Caco-2 (cell line): ENCODE measurements at regions not wholly inside any gene's neighbourhood (a gene's known extent, or its start where the extent isn't known, plus 50 kb on each side); places are given as distances from the start of the nearest gene placed in this dataset.

Experiments
- BruUV-seq: library from RNA; stranded (reverse); fragments of 400-500 nt; replicated peaks from 2 replicates; lab custom pipeline; 2021; lab: Mats Ljungman, UMichigan
- CTCF ChIA-PET: fragments of 300-600 bp; sonication (Branson Sonifier 250); formaldehyde crosslinking; loops from one replicate; lab custom pipeline; 2022; ENCODE audit warnings: antibody characterized with exemption; lab: Charles Lee
- POLR2A ChIA-PET: fragments of 300-600 bp; sonication (Branson Sonifier 250); formaldehyde crosslinking; loops from one replicate; lab custom pipeline; 2022; ENCODE audit warnings: antibody characterized with exemption; lab: Charles Lee
- DNase-seq, 2 experiments: peaks; one replicate each; pipeline versions ENCODE4 v3.0.0 to v3.0.0-alpha.2; 2020 to 2022
- H3K27me3 ChIP-seq: replicated peaks from 2 replicates; pipeline ENCODE4 v1.6.0; 2011; ENCODE audit warnings: low read length; ENCODE audit not compliant: control insufficient read depth, insufficient read depth
- H3K36me3 ChIP-seq: 2 replicates; pipeline ENCODE4 v1.5.1; 2011; ENCODE audit warnings: low read length; ENCODE audit not compliant: control insufficient read depth, insufficient read depth
- H3K4me1 ChIP-seq: fragments of 250-450 bp; sonication (Bioruptor Pico); 2 replicates; pipeline ENCODE4 v1.5.1; 2020; ENCODE audit warnings: mild to moderate bottlenecking
- H3K4me3 ChIP-seq: 2 replicates; pipeline ENCODE4 v1.5.1; 2011; ENCODE audit warnings: low read depth, mild to moderate bottlenecking, control low read depth, low read length
- H3K9me3 ChIP-seq: fragments of 250-450 bp; sonication (Bioruptor Pico); 2 replicates; pipeline ENCODE4 v1.5.1; 2020; ENCODE audit warnings: mild to moderate bottlenecking, moderate library complexity
- H3K27ac Mint-ChIP-seq: one replicate; pipeline ENCODE4 v1.8.0; 2022; ENCODE audit warnings: mixed read lengths; ENCODE audit not compliant: unreplicated experiment
- H3K27me3 Mint-ChIP-seq: one replicate; pipeline ENCODE4 v1.8.0; 2022; ENCODE audit warnings: mixed read lengths; ENCODE audit not compliant: insufficient read depth, unreplicated experiment
- H3K36me3 Mint-ChIP-seq: one replicate; pipeline ENCODE4 v1.8.0; 2022; ENCODE audit warnings: mild to moderate bottlenecking, mixed read lengths; ENCODE audit not compliant: insufficient read depth, unreplicated experiment
- H3K4me1 Mint-ChIP-seq: one replicate; pipeline ENCODE4 v1.8.0; 2022; ENCODE audit warnings: low read depth, mixed read lengths; ENCODE audit not compliant: unreplicated experiment
- H3K4me3 Mint-ChIP-seq: one replicate; pipeline ENCODE4 v1.8.0; 2022; ENCODE audit warnings: mild to moderate bottlenecking, moderate library complexity, mixed read lengths; ENCODE audit not compliant: unreplicated experiment
- H3K9me3 Mint-ChIP-seq: one replicate; pipeline ENCODE4 v1.8.0; 2022; ENCODE audit warnings: mixed read lengths; ENCODE audit not compliant: unreplicated experiment
- intact Hi-C: fragments of 100-400 bp; cut with micrococcal nuclease; formaldehyde crosslinking; loops from one replicate; pipeline ENCODE4 v1.10.0; 2022; ENCODE audit not compliant: unreplicated experiment
- TF ChIP-seq, protein P1 (sequence below), 2 experiments: fragments of 200-600 bp in 1 of 2; IDR thresholded peaks; 1 replicate in 1 of 2; 2 replicates in 1 of 2; pipeline versions ENCODE4 v1.5.1 to v1.8.0; 2011 to 2022; ENCODE audit warnings: antibody characterized with exemption in 1 of 2, control low read depth in 1 of 2, inconsistent platforms in 1 of 2, low read depth in 1 of 2, low read length in 1 of 2, mild to moderate bottlenecking in 1 of 2, moderate library complexity in 1 of 2; ENCODE audit not compliant: insufficient read depth in 1 of 2, severe bottlenecking in 1 of 2, unreplicated experiment in 1 of 2

DNA sequence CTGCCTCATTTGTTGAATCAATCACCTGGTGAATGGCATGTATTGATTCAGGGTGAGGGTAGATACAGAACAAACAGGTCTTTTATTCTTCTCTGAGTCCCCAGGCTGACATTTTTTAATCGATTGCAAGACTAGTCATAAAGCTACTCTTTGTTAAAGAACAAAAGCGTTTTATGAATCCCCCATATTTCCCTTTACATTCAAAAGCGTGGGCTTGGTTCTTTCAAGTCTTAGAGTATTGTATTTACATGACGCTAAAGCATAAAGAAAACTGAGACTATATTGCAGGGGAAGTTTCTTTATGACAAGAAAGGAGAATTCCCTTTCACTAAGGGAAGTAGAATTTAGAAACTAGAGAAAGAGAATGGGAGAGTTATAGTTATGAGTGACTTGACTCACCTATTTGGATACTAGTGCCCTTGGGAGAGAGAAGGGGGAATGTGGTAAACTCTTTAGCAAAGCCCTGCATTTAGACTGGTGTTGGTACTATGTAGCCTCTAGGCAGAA is 69.3 kb upstream of the PDE5A start:
- H3K4me3 ChIP-seq: no peak overlapping the region
- Mint-ChIP-seq H3K27me3 (no peaks in the 10 kb centered on the region), H3K4me1 (no peaks in the 10 kb centered on the region), H3K9me3 (no peaks in the 10 kb centered on the region), H3K27ac (no peak overlapping the region), H3K36me3 (no peaks in the 10 kb centered on the region), H3K4me3 (no peak overlapping the region)
- ChIA-PET CTCF (no interaction called here), POLR2A (no interaction called here)
- H3K4me1 ChIP-seq: no peaks in the 10 kb centered on the region
- TF ChIP-seq, protein P1, sequence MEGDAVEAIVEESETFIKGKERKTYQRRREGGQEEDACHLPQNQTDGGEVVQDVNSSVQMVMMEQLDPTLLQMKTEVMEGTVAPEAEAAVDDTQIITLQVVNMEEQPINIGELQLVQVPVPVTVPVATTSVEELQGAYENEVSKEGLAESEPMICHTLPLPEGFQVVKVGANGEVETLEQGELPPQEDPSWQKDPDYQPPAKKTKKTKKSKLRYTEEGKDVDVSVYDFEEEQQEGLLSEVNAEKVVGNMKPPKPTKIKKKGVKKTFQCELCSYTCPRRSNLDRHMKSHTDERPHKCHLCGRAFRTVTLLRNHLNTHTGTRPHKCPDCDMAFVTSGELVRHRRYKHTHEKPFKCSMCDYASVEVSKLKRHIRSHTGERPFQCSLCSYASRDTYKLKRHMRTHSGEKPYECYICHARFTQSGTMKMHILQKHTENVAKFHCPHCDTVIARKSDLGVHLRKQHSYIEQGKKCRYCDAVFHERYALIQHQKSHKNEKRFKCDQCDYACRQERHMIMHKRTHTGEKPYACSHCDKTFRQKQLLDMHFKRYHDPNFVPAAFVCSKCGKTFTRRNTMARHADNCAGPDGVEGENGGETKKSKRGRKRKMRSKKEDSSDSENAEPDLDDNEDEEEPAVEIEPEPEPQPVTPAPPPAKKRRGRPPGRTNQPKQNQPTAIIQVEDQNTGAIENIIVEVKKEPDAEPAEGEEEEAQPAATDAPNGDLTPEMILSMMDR (IDR thresholded peaks at IDR 0.05; ENCODE audit: insufficient read depth in 1 of 2, low read depth in 1 of 2, low read length in 1 of 2, severe bottlenecking in 1 of 2, unreplicated experiment in 1 of 2): no peak
- no TSS peak for BruUV-seq
- H3K9me3 ChIP-seq: no peaks in the 10 kb centered on the region; the same call in 1 of the 2 replicates
- DNase-seq: no peak
- intact Hi-C loops: no loop called here
- H3K36me3 ChIP-seq: no peaks in the 10 kb centered on the region
- no peaks in the 10 kb centered on the region for H3K27me3 ChIP-seq

DNA sequence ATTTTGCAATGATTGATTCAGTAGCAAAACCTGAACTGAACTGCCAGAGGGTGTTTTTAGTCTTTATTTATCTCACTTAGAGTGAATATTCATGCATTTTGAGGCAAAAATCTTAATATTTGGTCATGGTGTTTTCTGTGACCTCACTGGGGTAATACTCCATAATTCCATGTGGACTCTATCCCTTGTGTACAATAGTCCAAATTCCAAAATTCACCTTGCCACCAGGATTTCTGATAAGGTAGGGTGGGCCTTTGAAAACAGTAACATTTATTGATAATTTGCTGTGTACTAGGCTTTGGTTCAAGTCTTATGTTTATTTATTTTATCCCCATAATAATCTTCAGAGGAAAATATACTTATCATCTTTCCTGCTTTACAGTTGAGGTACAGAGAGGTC is 68.4 kb upstream of the PDE5A start:
- Mint-ChIP-seq H3K4me3 (no peak overlapping the region), H3K27ac (no peak overlapping the region), H3K27me3 (no peaks in the 10 kb centered on the region), H3K9me3 (no peaks in the 10 kb centered on the region), H3K36me3 (no peaks in the 10 kb centered on the region), H3K4me1 (no peaks in the 10 kb centered on the region)
- ChIA-PET POLR2A (no interaction called here), CTCF (no interaction called here)
- H3K36me3 ChIP-seq: no peaks in the 10 kb centered on the region
- intact Hi-C loops: no loop called here
- H3K9me3 ChIP-seq: no peaks in the 10 kb centered on the region; the same call in none of the 2 replicates
- H3K4me1 ChIP-seq: no peaks in the 10 kb centered on the region
- DNase-seq: no peak
- TF ChIP-seq, protein P1 (IDR thresholded peaks at IDR 0.05; ENCODE audit: insufficient read depth in 1 of 2, low read depth in 1 of 2, low read length in 1 of 2, severe bottlenecking in 1 of 2, unreplicated experiment in 1 of 2): no peak
- BruUV-seq: no TSS peak
- H3K4me3 ChIP-seq: no peak overlapping the region
- no peaks in the 10 kb centered on the region for H3K27me3 ChIP-seq

DNA sequence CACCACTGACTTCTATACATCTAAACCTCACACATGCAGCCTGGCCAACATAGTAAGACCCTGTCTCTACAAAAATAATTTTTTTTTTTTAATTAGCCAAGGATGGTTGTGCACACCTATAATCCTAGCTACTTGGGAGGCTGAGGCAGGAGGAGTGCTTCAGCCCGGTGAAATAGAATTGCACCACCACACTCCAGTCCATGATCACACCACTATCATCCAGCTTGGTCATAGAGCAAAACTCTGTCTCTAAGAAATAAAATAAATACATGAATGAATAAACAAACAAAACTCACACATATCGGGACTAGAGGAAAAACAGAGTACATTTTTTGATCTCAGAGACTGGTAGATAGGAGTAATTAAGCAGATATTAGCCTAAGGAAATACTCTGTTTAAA is 66.6 kb upstream of the PDE5A start:
- POLR2A ChIA-PET: no interaction called here
- intact Hi-C loops: no loop called here
- no TSS peak for BruUV-seq
- Mint-ChIP-seq H3K36me3 (no peaks in the 10 kb centered on the region), H3K9me3 (peaks cover 17% of the 10 kb centered on the region), H3K4me1 (no peaks in the 10 kb centered on the region), H3K27ac (no peak overlapping the region), H3K27me3 (no peaks in the 10 kb centered on the region), H3K4me3 (no peak overlapping the region)
- Histone ChIP-seq H3K27me3 (no peaks in the 10 kb centered on the region), H3K4me3 (no peak overlapping the region), H3K4me1 (no peaks in the 10 kb centered on the region), H3K9me3 (no peaks in the 10 kb centered on the region; the same call in none of the 2 replicates), H3K36me3 (no peaks in the 10 kb centered on the region)
- TF ChIP-seq, protein P1 (IDR thresholded peaks at IDR 0.05; ENCODE audit: insufficient read depth in 1 of 2, low read depth in 1 of 2, low read length in 1 of 2, severe bottlenecking in 1 of 2, unreplicated experiment in 1 of 2): no peak
- CTCF ChIA-PET: no interaction called here
- no peak for DNase-seq
